IMR-90 (cell line): ENCODE measurements at regions not wholly inside any gene's neighbourhood (a gene's known extent, or its start where the extent isn't known, plus 50 kb on each side); places are given as distances from the start of the nearest gene placed in this dataset.

Source experiments
- ATAC-seq: fragments of 200-7000 bp; cut with Tn5 transposase; 2 replicates; pipeline ENCODE4 v1.9.1; 2020; ENCODE audit warnings: low read depth, mild to moderate bottlenecking, moderate library complexity
- BruUV-seq: library from RNA; stranded (reverse); fragments of 400-500 nt; replicated peaks from 2 replicates; lab custom pipeline; 2021; lab: Mats Ljungman, UMichigan
- CTCF ChIA-PET: fragments of 300-600 bp; formaldehyde crosslinking; extraction: SDS; loops from one replicate; lab custom pipeline; 2021; ENCODE audit warnings: antibody characterized with exemption; lab: Yijun Ruan, JAX
- POLR2A ChIA-PET: fragments of 300-600 bp; sonication (Branson Sonifier 250); formaldehyde crosslinking; loops from one replicate; lab custom pipeline; 2022; ENCODE audit warnings: antibody characterized with exemption; ENCODE audit not compliant: unreplicated experiment; lab: Charles Lee
- DNase-seq: peaks from one replicate; pipeline ENCODE4 v3.0.0; 2013
- H2AFZ ChIP-seq: replicated peaks from 2 replicates; pipeline ENCODE3; 2013; ENCODE audit warnings: low read length, mild to moderate bottlenecking; ENCODE audit not compliant: poor library complexity
- H2AK5ac ChIP-seq: 2 replicates; pipeline ENCODE4 v1.6.1; 2013; ENCODE audit warnings: low read depth, low read length, inconsistent platforms
- H2AK9ac ChIP-seq: replicated peaks from 2 replicates; pipeline ENCODE3; 2013; ENCODE audit warnings: mild to moderate bottlenecking, low read depth, low read length, moderate library complexity; ENCODE audit not compliant: poor library complexity
- H2BK120ac ChIP-seq: 2 replicates; pipeline ENCODE4 v1.6.1; 2013; ENCODE audit warnings: low read depth, low read length, inconsistent platforms
- H2BK15ac ChIP-seq: 3 replicates; pipeline ENCODE4 v1.6.1; 2013; ENCODE audit warnings: low read depth, low read length, inconsistent platforms
- H2BK20ac ChIP-seq: 2 replicates; pipeline ENCODE4 v1.6.1; 2013; ENCODE audit warnings: low read depth, mild to moderate bottlenecking, inconsistent platforms, low read length, moderate library complexity
- H2BK5ac ChIP-seq: 2 replicates; pipeline ENCODE4 v1.6.1; 2013; ENCODE audit warnings: mild to moderate bottlenecking, low read depth, low read length, inconsistent platforms; ENCODE audit not compliant: poor library complexity, severe bottlenecking
- H3K14ac ChIP-seq: replicated peaks from 2 replicates; pipeline ENCODE4 v1.6.1; 2013; ENCODE audit warnings: low read depth, low read length, inconsistent platforms
- H3K18ac ChIP-seq: 2 replicates; pipeline ENCODE4 v1.6.1; 2013; ENCODE audit warnings: low read depth, low read length, control low read depth
- H3K23ac ChIP-seq: 2 replicates; pipeline ENCODE4 v1.6.1; 2013; ENCODE audit warnings: low read depth, low read length, inconsistent platforms
- H3K27ac ChIP-seq: 2 replicates; pipeline ENCODE4 v1.5.1; 2013; ENCODE audit warnings: mild to moderate bottlenecking, control low read depth, low read length; ENCODE audit not compliant: insufficient read depth
- H3K27me3 ChIP-seq: 2 replicates; pipeline ENCODE4 v1.6.1; 2013; ENCODE audit warnings: low read length; ENCODE audit not compliant: control insufficient read depth, insufficient read depth
- H3K36me3 ChIP-seq: 2 replicates; pipeline ENCODE4 v1.6.1; 2013; ENCODE audit warnings: low read length, mixed read lengths; ENCODE audit not compliant: control insufficient read depth, insufficient read depth
- H3K4ac ChIP-seq: 2 replicates; pipeline ENCODE4 v1.6.1; 2013; ENCODE audit warnings: low read depth, low read length, inconsistent platforms
- H3K4me1 ChIP-seq: 2 replicates; pipeline ENCODE4 v1.6.1; 2013; ENCODE audit warnings: low read length, mixed read lengths; ENCODE audit not compliant: control insufficient read depth, insufficient read depth
- H3K4me2 ChIP-seq: 2 replicates; pipeline ENCODE4 v1.6.1; 2013; ENCODE audit warnings: low read depth, mild to moderate bottlenecking, control low read depth, low read length, moderate library complexity
- H3K4me3 ChIP-seq: 2 replicates; pipeline ENCODE4 v1.5.1; 2013; ENCODE audit warnings: low read depth, mild to moderate bottlenecking, control low read depth, low read length, moderate library complexity; ENCODE audit not compliant: insufficient read depth
- H3K56ac ChIP-seq: 2 replicates; pipeline ENCODE4 v1.6.1; 2013; ENCODE audit warnings: low read length, inconsistent platforms; ENCODE audit not compliant: insufficient read depth; ENCODE audit errors: extremely low read depth
- H3K79me1 ChIP-seq, 2 experiments: 2 replicates each; pipeline ENCODE4 v1.6.1; 2013; ENCODE audit warnings: low read length in 2 of 2, inconsistent platforms in 1 of 2, low read depth in 1 of 2
- H3K9ac ChIP-seq: 2 replicates; pipeline ENCODE4 v1.6.1; 2013; ENCODE audit warnings: low read depth, low read length, control low read depth
- H3K9me1 ChIP-seq: 2 replicates; pipeline ENCODE4 v1.6.1; 2013; ENCODE audit warnings: low read length, inconsistent platforms; ENCODE audit not compliant: insufficient read depth
- H3K9me3 ChIP-seq: 2 replicates; pipeline ENCODE4 v1.6.1; 2013; ENCODE audit warnings: low read length; ENCODE audit not compliant: control insufficient read depth, insufficient read depth
- H4K20me1 ChIP-seq: 2 replicates; pipeline ENCODE4 v1.6.1; 2013; ENCODE audit warnings: low read length, inconsistent platforms; ENCODE audit not compliant: insufficient read depth
- H4K5ac ChIP-seq: 2 replicates; pipeline ENCODE4 v1.6.1; 2013; ENCODE audit warnings: mild to moderate bottlenecking, low read depth, low read length, control low read depth
- H4K8ac ChIP-seq, 2 experiments: 2 replicates each; pipeline ENCODE4 v1.6.1; 2013; ENCODE audit warnings: low read depth in 2 of 2, low read length in 2 of 2, control low read depth in 1 of 2, inconsistent platforms in 1 of 2
- H4K91ac ChIP-seq: 2 replicates; pipeline ENCODE4 v1.6.1; 2013; ENCODE audit warnings: low read depth, low read length, inconsistent platforms; ENCODE audit not compliant: insufficient read depth
- BHLHE40 ChIP-seq: fragments of 150-350 bp; IDR thresholded peaks from 2 replicates; pipeline ENCODE4 v1.6.1; 2016; ENCODE audit warnings: mild to moderate bottlenecking, low read depth, low read length
- CHD1 ChIP-seq: IDR thresholded peaks from 2 replicates; pipeline ENCODE4 v1.6.1; 2012; ENCODE audit warnings: low read depth, low read length, improper control_type of control experiment
- CTCF ChIP-seq: conservative IDR thresholded peaks from 2 replicates; pipeline ENCODE4 v1.5.1; 2012; ENCODE audit warnings: mild to moderate bottlenecking, low read depth, low read length, improper control_type of control experiment
- ELK1 ChIP-seq: fragments of 150-350 bp; IDR thresholded peaks from 2 replicates; pipeline ENCODE4 v1.6.1; 2016; ENCODE audit warnings: low read depth, mild to moderate bottlenecking, low read length, moderate library complexity, borderline replicate concordance
- FOS ChIP-seq: fragments of 150-350 bp; IDR thresholded peaks from 2 replicates; pipeline ENCODE4 v1.6.1; 2016; ENCODE audit warnings: low read depth, low read length
- MAFK ChIP-seq: IDR thresholded peaks from 2 replicates; pipeline ENCODE4 v1.6.1; 2012; ENCODE audit warnings: low read depth, low read length, improper control_type of control experiment
- RFX5 ChIP-seq: IDR thresholded peaks from 2 replicates; pipeline ENCODE4 v1.8.0; 2012; ENCODE audit warnings: low read depth, mild to moderate bottlenecking, low read length, moderate library complexity
- SMC3 ChIP-seq: fragments of 150-350 bp; IDR thresholded peaks from 2 replicates; pipeline ENCODE4 v1.6.1; 2016; ENCODE audit warnings: low read depth, mild to moderate bottlenecking, antibody characterized with exemption, low read length, moderate library complexity
- USF2 ChIP-seq: fragments of 150-350 bp; IDR thresholded peaks from 2 replicates; pipeline ENCODE4 v1.6.1; 2017; ENCODE audit warnings: mild to moderate bottlenecking, antibody characterized with exemption, low read length, low read depth
- WGBS, 2 experiments: methylation state at CpG; one replicate each; pipeline versions ENCODE4 v1.1.5 to v1.1.7; 2013; ENCODE audit warnings: missing lambda C conversion rate in 2 of 2; ENCODE audit not compliant: insufficient read length in 1 of 2; ENCODE audit errors: extremely low coverage in 2 of 2; 5-methylcytosine and 5-hydroxymethylcytosine counted together
- dilution Hi-C: fragments of 300-500 bp; cut with HindIII; formaldehyde crosslinking; loops from one replicate; pipeline ENCODE4 v1.14.3; 2018; ENCODE audit warnings: low sequenced_read_pairs; ENCODE audit not compliant: unreplicated experiment
- in situ Hi-C: fragments of 300-500 bp; cut with MboI; formaldehyde crosslinking; loops from 3 replicates; pipeline ENCODE4 v1.14.3; 2019; ENCODE audit warnings: low sequenced_read_pairs, inconsistent platforms, mixed read lengths
- intact Hi-C: fragments of 100-400 bp; cut with micrococcal nuclease; formaldehyde crosslinking; loops from 2 replicates; pipeline ENCODE4 v1.10.0; 2022

- Histone ChIP-seq H2BK15ac (no peak overlapping the region), H2AK9ac (no peak overlapping the region), H3K4me3 (no peak overlapping the region), H2BK5ac (no peak overlapping the region), H4K20me1 (no peaks in the 10 kb centered on the region), H3K9me3 (no peaks in the 10 kb centered on the region), H2AK5ac (no peak overlapping the region), H3K79me1 (no peaks in the 10 kb centered on the region), H4K5ac (no peak overlapping the region), H3K56ac (no peak overlapping the region), H3K14ac (no peak overlapping the region), H3K27me3 (peaks cover 4% of the 10 kb centered on the region; the same call in 1 of the 2 replicates), H2BK120ac (no peak overlapping the region), H3K4me2 (no peak overlapping the region), H3K23ac (no peak overlapping the region), H3K27ac (no peak overlapping the region), H2BK20ac (no peak overlapping the region), H3K9ac (no peak overlapping the region), H3K18ac (no peak overlapping the region), H4K8ac (no peak overlapping the region), H3K9me1 (no peaks in the 10 kb centered on the region; the same call in 1 of the 2 replicates), H3K4ac (no peak overlapping the region), H4K91ac (no peak overlapping the region), H3K36me3 (no peaks in the 10 kb centered on the region), H2AFZ (no peak overlapping the region), H3K4me1 (peaks cover 5% of the 10 kb centered on the region; the same call in 1 of the 2 replicates)
- dilution Hi-C loops (no loop called here), in situ Hi-C loops (no loop called here), intact Hi-C loops (no loop called here)
- DNase-seq (no peak), ATAC-seq (no peak)
- POLR2A ChIA-PET = no interaction called here
- TF ChIP-seq RFX5 (no peak), BHLHE40 (no peak), MAFK (no peak), USF2 (no peak), ELK1 (no peak), FOS (no peak), CTCF (no peak), CHD1 (no peak), SMC3 (no peak)
- WGBS, 2 experiments = no CpG with 5 or more reads among the region's 2 CpGs
- BruUV-seq = no TSS peak
- CTCF ChIA-PET = no interaction called here
These were observed 125.3 kb downstream of the ADAMTS15 start for GRCh38 chr11:130573767-130574166.
